ENCODE measurements at regions not wholly inside any gene's neighbourhood (a gene's known extent, or its start where the extent isn't known, plus 50 kb on each side); places are given as distances from the start of the nearest gene placed in this dataset.

DNA sequence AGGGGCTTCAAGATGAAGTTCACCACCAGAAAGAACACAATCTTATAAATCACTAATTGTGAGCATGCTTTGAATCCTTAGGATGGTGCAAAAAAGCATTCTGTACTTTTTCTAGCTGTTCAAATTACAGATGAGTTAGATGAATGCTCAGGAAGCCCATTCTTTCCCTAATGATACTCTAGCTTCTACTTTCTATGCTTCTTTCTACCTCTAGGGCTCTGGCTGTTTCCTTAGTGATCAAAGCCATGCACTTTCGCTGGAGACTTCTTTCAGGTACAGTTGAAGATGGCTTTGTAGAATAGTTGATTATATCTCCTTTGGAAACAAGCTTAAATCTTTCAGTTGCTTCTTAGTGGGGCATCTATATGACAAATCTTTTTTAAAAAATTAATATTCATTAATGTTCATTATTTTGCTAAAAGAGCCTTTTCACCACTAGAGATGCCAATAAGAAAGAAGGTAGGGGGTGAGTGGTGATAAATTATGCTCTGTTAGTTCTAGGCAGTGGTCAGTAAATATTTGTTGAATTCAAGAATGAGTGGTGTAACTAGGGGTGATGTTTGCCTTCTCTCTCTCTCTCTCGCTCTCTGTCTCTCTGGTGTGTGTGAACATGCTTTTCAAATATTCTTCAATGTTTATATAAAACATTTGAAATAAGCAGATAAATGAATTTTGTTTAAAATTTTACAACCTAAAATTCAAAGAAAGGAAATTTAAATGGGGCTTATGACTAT lies 169.4 kb downstream of the GLUD2 start:
- TF ChIP-seq ZNF24 (tag by site-specific recombination; IDR thresholded peaks at IDR 0.05) (no peak), ZNF624 (tag by site-specific recombination; IDR thresholded peaks at IDR 0.05) (no peak), MYNN (tag by site-specific recombination; IDR thresholded peaks at IDR 0.05; ENCODE audit: borderline replicate concordance) (no peak), ZNF239 (tag by site-specific recombination; IDR thresholded peaks at IDR 0.05) (no peak), REPIN1 (tag by site-specific recombination; IDR thresholded peaks at IDR 0.05; ENCODE audit: low read depth) (no peak), ZNF654 (tag by site-specific recombination; IDR thresholded peaks at IDR 0.05; ENCODE audit: low read depth) (no peak), ZNF426 (tag by site-specific recombination; IDR thresholded peaks at IDR 0.05) (no peak), IKZF3 (tag by site-specific recombination; IDR thresholded peaks at IDR 0.05) (no peak), ZNF2 (tag by site-specific recombination; IDR thresholded peaks at IDR 0.05) (no peak)
